Adrenal gland (tissue), 5 donors: ENCODE measurements at regions not wholly inside any gene's neighbourhood (a gene's known extent, or its start where the extent isn't known, plus 50 kb on each side); places are given as distances from the start of the nearest gene placed in this dataset.

Source experiments
- CTCF ChIP-seq, 6 experiments: fragments of 450-650 bp in 4 of 6; fragments of 200-600 bp in 2 of 6; sonication (generic) in 1 of 6; IDR thresholded peaks; 1 replicate in 5 of 6; 2 replicates in 1 of 6; pipeline versions ENCODE4 v1.5.1 to v1.8.0; 2016 to 2021; ENCODE audit warnings: antibody characterized with exemption in 6 of 6, mild to moderate bottlenecking in 2 of 6, moderate library complexity in 1 of 6
- POLR2A ChIP-seq, 2 donors: fragments of 450-650 bp; IDR thresholded peaks; one replicate each; pipeline ENCODE4 v1.6.1; 2017; ENCODE audit warnings: antibody characterized with exemption in 2 of 2, mild to moderate bottlenecking in 2 of 2, moderate library complexity in 1 of 2
- donor health status: DM: no; HTN: no; CAD: no.

- TF ChIP-seq CTCF (IDR thresholded peaks at IDR 0.05): no peak
- TF ChIP-seq POLR2A (IDR thresholded peaks at IDR 0.05): no peak
Observed at GRCh38 chr13:88068975-88069374, 397.8 kb downstream of the SLITRK5 start.
